Nephron progenitor cell (in vitro differentiated cells): ENCODE measurements at regions not wholly inside any gene's neighbourhood (a gene's known extent, or its start where the extent isn't known, plus 50 kb on each side); places are given as distances from the start of the nearest gene placed in this dataset.

Source experiments
- DNase-seq: peaks from one replicate; pipeline ENCODE4 v3.0.0; 2021
- H3K27ac Mint-ChIP-seq: 2 replicates; pipeline ENCODE4 v1.8.0; 2021; ENCODE audit warnings: mild to moderate bottlenecking, moderate library complexity, mixed read lengths
- H3K27me3 Mint-ChIP-seq: 2 replicates; pipeline ENCODE4 v1.8.0; 2021; ENCODE audit warnings: mild to moderate bottlenecking, low read depth, mixed read lengths; ENCODE audit not compliant: poor library complexity
- H3K36me3 Mint-ChIP-seq: 2 replicates; pipeline ENCODE4 v1.8.0; 2021; ENCODE audit warnings: low read depth, mixed read lengths
- H3K4me1 Mint-ChIP-seq: 2 replicates; pipeline ENCODE4 v1.8.0; 2021; ENCODE audit warnings: mixed read lengths
- H3K4me3 Mint-ChIP-seq: 2 replicates; pipeline ENCODE4 v1.8.0; 2021; ENCODE audit warnings: mild to moderate bottlenecking, moderate library complexity, mixed read lengths
- H3K9me3 Mint-ChIP-seq: 2 replicates; pipeline ENCODE4 v1.8.0; 2021; ENCODE audit warnings: mild to moderate bottlenecking, moderate library complexity, mixed read lengths
- TF ChIP-seq, protein P1 (sequence below): fragments of 200-600 bp; sonication (generic); IDR thresholded peaks from 2 replicates; pipeline ENCODE4 v1.5.0; 2021; ENCODE audit warnings: antibody characterized with exemption

DNA sequence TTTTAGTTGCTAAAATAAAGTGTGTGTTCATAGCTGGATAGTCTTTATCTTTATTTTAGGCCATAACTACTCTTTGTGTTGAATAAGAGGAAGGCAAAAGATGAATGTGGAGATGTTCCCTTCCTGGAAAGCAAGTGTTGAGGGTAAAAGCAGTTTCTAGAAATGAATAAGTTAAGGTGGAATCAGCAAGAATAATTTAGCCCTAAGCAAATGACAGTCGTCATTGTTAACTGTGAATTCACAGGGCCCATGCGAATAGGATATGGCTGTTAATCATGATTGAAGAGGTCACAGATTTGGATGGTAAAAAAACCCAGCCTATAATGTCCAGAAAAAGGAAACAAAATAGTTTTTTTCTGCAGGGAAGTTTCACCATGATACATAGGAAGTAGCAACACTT, 167.8 kb upstream of the PPP3CA start:
- DNase-seq: no peak
- Mint-ChIP-seq H3K27me3 (peaks cover 3% of the 10 kb centered on the region), H3K27ac (no peak overlapping the region), H3K4me3 (no peak overlapping the region), H3K4me1 (no peaks in the 10 kb centered on the region), H3K9me3 (no peaks in the 10 kb centered on the region), H3K36me3 (no peaks in the 10 kb centered on the region)
- TF ChIP-seq, protein P1, sequence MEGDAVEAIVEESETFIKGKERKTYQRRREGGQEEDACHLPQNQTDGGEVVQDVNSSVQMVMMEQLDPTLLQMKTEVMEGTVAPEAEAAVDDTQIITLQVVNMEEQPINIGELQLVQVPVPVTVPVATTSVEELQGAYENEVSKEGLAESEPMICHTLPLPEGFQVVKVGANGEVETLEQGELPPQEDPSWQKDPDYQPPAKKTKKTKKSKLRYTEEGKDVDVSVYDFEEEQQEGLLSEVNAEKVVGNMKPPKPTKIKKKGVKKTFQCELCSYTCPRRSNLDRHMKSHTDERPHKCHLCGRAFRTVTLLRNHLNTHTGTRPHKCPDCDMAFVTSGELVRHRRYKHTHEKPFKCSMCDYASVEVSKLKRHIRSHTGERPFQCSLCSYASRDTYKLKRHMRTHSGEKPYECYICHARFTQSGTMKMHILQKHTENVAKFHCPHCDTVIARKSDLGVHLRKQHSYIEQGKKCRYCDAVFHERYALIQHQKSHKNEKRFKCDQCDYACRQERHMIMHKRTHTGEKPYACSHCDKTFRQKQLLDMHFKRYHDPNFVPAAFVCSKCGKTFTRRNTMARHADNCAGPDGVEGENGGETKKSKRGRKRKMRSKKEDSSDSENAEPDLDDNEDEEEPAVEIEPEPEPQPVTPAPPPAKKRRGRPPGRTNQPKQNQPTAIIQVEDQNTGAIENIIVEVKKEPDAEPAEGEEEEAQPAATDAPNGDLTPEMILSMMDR: no peak

DNA sequence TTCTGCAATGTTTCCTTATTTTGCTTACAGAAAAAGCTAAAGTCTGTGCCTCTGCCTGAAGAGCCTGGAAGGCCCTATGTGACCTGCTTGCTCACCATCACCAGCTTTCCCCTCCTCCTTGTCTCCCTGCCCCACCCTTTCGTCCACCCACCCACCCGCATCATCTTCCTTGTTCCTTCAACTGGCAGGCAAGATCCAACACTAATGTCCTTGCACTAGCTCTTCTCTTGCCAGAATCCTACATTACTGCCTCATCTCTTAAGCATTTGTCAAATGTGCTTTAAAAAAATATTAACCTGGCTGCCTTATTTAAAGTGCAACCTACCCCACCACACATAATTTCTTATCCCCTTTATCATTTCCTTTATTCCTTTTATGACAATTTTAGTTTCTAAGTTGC, 165.1 kb upstream of the PPP3CA start:
- TF ChIP-seq, protein P1: no peak
- Mint-ChIP-seq H3K27ac (no peak overlapping the region), H3K36me3 (no peaks in the 10 kb centered on the region), H3K4me1 (no peaks in the 10 kb centered on the region), H3K4me3 (no peak overlapping the region), H3K9me3 (no peaks in the 10 kb centered on the region), H3K27me3 (no peaks in the 10 kb centered on the region)
- DNase-seq: no peak

DNA sequence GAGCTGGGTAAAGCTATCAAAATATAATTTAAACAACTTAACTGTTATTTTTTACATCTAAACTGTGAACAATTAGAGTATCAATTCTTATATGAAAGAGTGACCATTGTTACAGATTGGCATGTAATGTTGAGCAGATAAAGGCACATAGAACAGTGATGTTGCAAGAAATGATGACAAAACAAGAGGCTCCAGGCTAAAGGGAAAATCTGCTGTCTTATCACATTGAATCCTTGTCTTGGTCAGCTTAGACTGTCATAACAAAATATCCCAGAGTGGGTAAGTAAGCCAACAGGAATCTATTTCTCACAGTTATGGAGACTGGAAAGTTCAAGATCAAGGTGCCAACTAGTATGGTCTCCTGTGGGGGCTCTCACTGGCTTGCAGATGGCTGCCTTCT, 154.1 kb upstream of the PPP3CA start:
- Mint-ChIP-seq H3K4me3 (no peak overlapping the region), H3K4me1 (no peaks in the 10 kb centered on the region)

GRCh38 chr4:101500742-101501141, 153.4 kb upstream of the PPP3CA start:
- Mint-ChIP-seq H3K27me3 (no peaks in the 10 kb centered on the region), H3K36me3 (no peaks in the 10 kb centered on the region), H3K27ac (no peak overlapping the region), H3K4me3 (no peak overlapping the region), H3K4me1 (no peaks in the 10 kb centered on the region), H3K9me3 (no peaks in the 10 kb centered on the region)
- DNase-seq: no peak
- TF ChIP-seq, protein P1: no peak

More for the DNA sequence above, 154.1 kb upstream of the PPP3CA start:
- Mint-ChIP-seq H3K9me3 (no peaks in the 10 kb centered on the region), H3K27ac (no peak overlapping the region), H3K27me3 (no peaks in the 10 kb centered on the region), H3K36me3 (no peaks in the 10 kb centered on the region)
- DNase-seq: no peak
- TF ChIP-seq, protein P1: no peak

- Mint-ChIP-seq H3K9me3 (peaks cover 4% of the 10 kb centered on the region), H3K27ac (no peak overlapping the region), H3K36me3 (no peaks in the 10 kb centered on the region), H3K4me1 (peaks cover 5% of the 10 kb centered on the region), H3K27me3 (no peaks in the 10 kb centered on the region), H3K4me3 (no peak overlapping the region)
- TF ChIP-seq, protein P1: no peak
- no peak for DNase-seq
These were observed 127.9 kb upstream of the PPP3CA start for GRCh38 chr4:101475246-101475645.

GRCh38 chr4:101471201-101471600, 123.9 kb upstream of the PPP3CA start:
- no peak for DNase-seq
- TF ChIP-seq, protein P1: no peak
- Mint-ChIP-seq H3K4me3 (no peak overlapping the region), H3K27me3 (no peaks in the 10 kb centered on the region), H3K9me3 (no peaks in the 10 kb centered on the region), H3K27ac (no peak overlapping the region), H3K36me3 (no peaks in the 10 kb centered on the region), H3K4me1 (peaks cover 5% of the 10 kb centered on the region)
